CD4-positive, CD25-positive, alpha-beta regulatory T cell (primary cell): ENCODE measurements at regions not wholly inside any gene's neighbourhood (a gene's known extent, or its start where the extent isn't known, plus 50 kb on each side); places are given as distances from the start of the nearest gene placed in this dataset.

Experiments used
- ATAC-seq, 2 donors: fragments of 150-1000 bp; cut with Tn5 transposase; one replicate each; pipeline ENCODE4 v1.10.0; 2021; ENCODE audit warnings: low read depth in 2 of 2, moderate number of reproducible peaks in 2 of 2, moderate library complexity in 1 of 2
- DNase-seq, 3 donors: peaks; one replicate each; pipeline versions ENCODE4 v3.0.0 to v3.0.0-alpha.2; 2012 to 2022; ENCODE audit warnings: mixed read lengths in 1 of 3
- H3K27ac ChIP-seq: one replicate; pipeline ENCODE4 v1.7.0; 2013; ENCODE audit warnings: mild to moderate bottlenecking, low read length; ENCODE audit not compliant: insufficient read depth, poor library complexity, severe bottlenecking
- H3K27me3 ChIP-seq: one replicate; pipeline ENCODE4 v1.7.0; 2013; ENCODE audit warnings: low read length; ENCODE audit not compliant: control insufficient read depth, insufficient read depth
- H3K36me3 ChIP-seq: one replicate; pipeline ENCODE4 v1.7.0; 2013; ENCODE audit warnings: mild to moderate bottlenecking, low read length, moderate library complexity; ENCODE audit not compliant: control insufficient read depth, insufficient read depth
- H3K4me1 ChIP-seq: 2 replicates; pipeline ENCODE4 v1.7.0; 2013; ENCODE audit warnings: mild to moderate bottlenecking, low read length; ENCODE audit not compliant: insufficient read depth, control insufficient read depth, poor library complexity, severe bottlenecking
- H3K4me3 ChIP-seq: one replicate; pipeline ENCODE4 v1.7.0; 2013; ENCODE audit warnings: low read depth, mild to moderate bottlenecking, low read length, moderate library complexity
- H3K9me3 ChIP-seq, 2 experiments: 1 replicate in 1 of 2; 2 replicates in 1 of 2; pipeline ENCODE4 v1.7.0; 2013; ENCODE audit warnings: low read length in 2 of 2, mild to moderate bottlenecking in 1 of 2, moderate library complexity in 1 of 2; ENCODE audit not compliant: control insufficient read depth in 2 of 2
- H3K27ac Mint-ChIP-seq, 3 donors: one replicate each; pipeline ENCODE4 v1.8.0; 2020 to 2022; ENCODE audit warnings: mild to moderate bottlenecking in 3 of 3, mixed read lengths in 3 of 3, moderate library complexity in 2 of 3
- H3K27me3 Mint-ChIP-seq: one replicate; pipeline ENCODE4 v1.8.0; 2022; ENCODE audit warnings: mild to moderate bottlenecking, mixed read lengths
- H3K36me3 Mint-ChIP-seq: one replicate; pipeline ENCODE4 v1.8.0; 2020; ENCODE audit warnings: mixed read lengths
- H3K4me1 Mint-ChIP-seq, 4 donors: one replicate each; pipeline ENCODE4 v1.8.0; 2020 to 2022; ENCODE audit warnings: mixed read lengths in 4 of 4, mild to moderate bottlenecking in 1 of 4
- H3K4me3 Mint-ChIP-seq, 4 donors: one replicate each; pipeline ENCODE4 v1.8.0; 2020 to 2022; ENCODE audit warnings: mild to moderate bottlenecking in 4 of 4, mixed read lengths in 4 of 4, moderate library complexity in 3 of 4
- H3K9me3 Mint-ChIP-seq, 7 donors: one replicate each; pipeline ENCODE4 v1.8.0; 2020 to 2022; ENCODE audit warnings: mixed read lengths in 7 of 7, mild to moderate bottlenecking in 3 of 7, moderate library complexity in 2 of 7

DNA sequence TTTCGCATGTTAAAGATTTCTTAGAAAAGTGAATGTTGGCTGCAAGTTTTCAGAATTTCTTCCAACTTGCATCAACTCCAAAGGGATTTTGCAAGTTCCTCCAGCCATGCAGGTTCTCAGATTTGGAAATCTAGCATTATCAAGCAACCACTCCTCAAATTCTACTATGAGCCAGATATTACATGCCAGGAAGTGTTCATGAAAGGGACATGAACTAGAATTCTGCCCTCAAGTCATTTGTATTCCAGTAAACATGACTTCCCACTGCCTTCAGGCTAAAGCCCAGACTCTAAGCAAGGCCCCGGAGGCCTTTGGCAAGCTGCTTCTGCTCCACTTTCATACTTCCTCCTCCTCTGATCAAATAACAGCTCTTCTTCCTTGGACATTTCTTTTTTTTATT is 111.3 kb upstream of the PAPPA start:
- H3K36me3 Mint-ChIP-seq: no peaks in the 10 kb centered on the region
- no peak overlapping the region for H3K4me3 Mint-ChIP-seq
- H3K36me3 ChIP-seq: no peaks in the 10 kb centered on the region
- H3K27me3 ChIP-seq: no peaks in the 10 kb centered on the region
- no peak overlapping the region for H3K4me3 ChIP-seq
- no peaks in the 10 kb centered on the region for H3K4me1 ChIP-seq
- H3K27ac ChIP-seq: no peak overlapping the region
- H3K9me3 Mint-ChIP-seq: peaks cover 0 to 6% (median 2%) of the 10 kb centered on the region in 7 donors
- H3K27ac Mint-ChIP-seq: no peak overlapping the region
- DNase-seq (no peak), ATAC-seq (no peak)
- no peaks in the 10 kb centered on the region for H3K27me3 Mint-ChIP-seq
- no peaks in the 10 kb centered on the region for H3K4me1 Mint-ChIP-seq
- peaks cover 0 to 7% of the 10 kb centered on the region in 2 experiments for H3K9me3 ChIP-seq

DNA sequence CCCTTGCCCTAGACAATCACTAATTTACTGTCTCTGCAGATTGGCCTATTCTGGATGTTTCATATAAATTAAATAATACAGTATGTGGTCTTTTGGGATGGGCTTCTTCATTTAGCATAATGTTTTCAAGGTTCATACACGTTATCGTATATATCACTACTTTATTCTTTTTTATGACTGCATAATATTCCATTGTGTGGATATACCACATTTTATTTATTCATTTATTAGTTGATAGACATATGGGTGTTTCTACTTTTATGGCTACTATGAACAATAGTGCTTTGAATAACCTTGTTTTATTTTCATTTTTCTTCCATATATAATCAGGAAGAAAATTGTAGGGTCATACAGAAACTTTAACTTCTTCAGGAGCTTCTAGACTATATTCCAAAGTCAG is 108.5 kb upstream of the PAPPA start:
- no peak overlapping the region for H3K27ac ChIP-seq
- Mint-ChIP-seq H3K4me1 (no peaks in the 10 kb centered on the region), H3K4me3 (no peak overlapping the region), H3K36me3 (no peaks in the 10 kb centered on the region), H3K9me3 (peaks cover 0 to 6% (median 3%) of the 10 kb centered on the region in 7 donors), H3K27me3 (no peaks in the 10 kb centered on the region), H3K27ac (no peak overlapping the region)
- ATAC-seq (no peak), DNase-seq (no peak)
- peaks cover 0 to 7% of the 10 kb centered on the region in 2 experiments for H3K9me3 ChIP-seq
- H3K4me1 ChIP-seq: no peaks in the 10 kb centered on the region
- no peak overlapping the region for H3K4me3 ChIP-seq
- H3K27me3 ChIP-seq: no peaks in the 10 kb centered on the region
- no peaks in the 10 kb centered on the region for H3K36me3 ChIP-seq

DNA sequence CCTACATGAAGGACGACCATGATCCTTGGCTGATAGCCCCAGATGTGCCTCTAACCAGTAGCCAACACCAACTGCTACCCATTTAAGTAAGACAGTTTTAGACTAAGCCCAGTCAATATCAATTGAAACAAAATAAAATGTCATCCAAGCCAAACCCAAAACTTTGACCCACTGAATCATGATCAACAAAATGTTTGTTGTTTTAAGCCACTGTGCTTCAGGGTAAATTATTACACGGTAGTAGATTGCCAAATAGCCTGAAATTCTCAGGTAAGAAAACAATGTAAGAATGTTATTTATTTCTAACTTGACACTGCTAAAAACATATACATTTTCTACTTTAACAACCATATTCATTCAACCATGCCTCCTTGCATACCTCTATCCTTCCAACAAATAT is 105.5 kb upstream of the PAPPA start:
- Mint-ChIP-seq H3K36me3 (no peaks in the 10 kb centered on the region), H3K9me3 (peaks cover 0 to 6% (median 4%) of the 10 kb centered on the region in 7 donors), H3K27me3 (no peaks in the 10 kb centered on the region), H3K4me3 (no peak overlapping the region), H3K27ac (no peak overlapping the region), H3K4me1 (no peaks in the 10 kb centered on the region)
- ATAC-seq (no peak), DNase-seq (no peak)
- H3K4me1 ChIP-seq: no peaks in the 10 kb centered on the region
- no peaks in the 10 kb centered on the region for H3K27me3 ChIP-seq
- H3K9me3 ChIP-seq: peaks cover 0 to 7% of the 10 kb centered on the region in 2 experiments
- H3K36me3 ChIP-seq: no peaks in the 10 kb centered on the region
- no peak overlapping the region for H3K27ac ChIP-seq
- H3K4me3 ChIP-seq: no peak overlapping the region

DNA sequence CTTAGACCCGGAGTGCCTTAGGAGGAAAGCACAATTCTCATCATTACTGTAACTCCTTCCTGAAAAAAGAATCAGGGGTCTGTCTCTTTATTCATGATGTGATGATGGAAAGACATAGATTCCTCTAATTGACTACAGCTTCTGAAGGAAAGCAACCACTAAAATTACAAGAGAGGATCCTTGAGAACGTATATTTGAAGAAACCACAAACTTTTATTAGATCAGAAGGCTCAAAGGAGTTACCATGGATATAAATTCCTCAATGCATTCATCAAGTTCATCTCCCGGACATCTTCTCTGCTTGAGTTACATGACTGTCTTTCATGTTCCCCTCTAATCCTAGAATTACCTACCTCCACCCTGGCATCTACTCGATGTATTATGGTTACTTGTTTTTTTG is 104.1 kb upstream of the PAPPA start:
- Mint-ChIP-seq H3K36me3 (no peaks in the 10 kb centered on the region), H3K4me3 (no peak overlapping the region), H3K27ac (no peak overlapping the region), H3K9me3 (peaks cover 0 to 10% (median 4%) of the 10 kb centered on the region in 7 donors), H3K4me1 (no peaks in the 10 kb centered on the region), H3K27me3 (no peaks in the 10 kb centered on the region)
- peaks cover 0 to 5% of the 10 kb centered on the region in 2 experiments for H3K9me3 ChIP-seq
- H3K4me3 ChIP-seq: no peak overlapping the region
- no peaks in the 10 kb centered on the region for H3K27me3 ChIP-seq
- no peaks in the 10 kb centered on the region for H3K4me1 ChIP-seq
- ATAC-seq (no peak), DNase-seq (no peak)
- H3K36me3 ChIP-seq: no peaks in the 10 kb centered on the region
- H3K27ac ChIP-seq: no peak overlapping the region

DNA sequence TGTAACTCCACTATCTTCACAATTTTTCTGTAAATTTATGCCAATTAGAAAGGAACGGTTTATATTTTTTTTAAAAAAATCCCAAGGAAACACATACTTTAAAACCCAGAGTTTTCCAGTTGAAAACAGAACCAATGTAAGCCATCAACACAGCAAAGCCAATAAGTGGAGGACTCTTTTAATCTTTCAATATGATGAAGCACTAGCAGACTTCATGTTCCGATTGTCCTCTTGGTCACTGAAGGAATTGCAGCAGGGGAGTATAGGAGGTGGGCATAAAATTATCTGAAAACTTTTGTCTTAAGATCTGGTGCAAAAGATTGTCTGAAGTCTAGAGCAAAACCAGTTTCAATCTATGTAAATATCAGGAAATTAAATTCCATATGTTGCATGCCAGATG is 102.1 kb upstream of the PAPPA start:
- Mint-ChIP-seq H3K9me3 (peaks cover 0 to 14% (median 4%) of the 10 kb centered on the region in 7 donors), H3K27ac (no peak overlapping the region), H3K36me3 (no peaks in the 10 kb centered on the region), H3K4me1 (no peaks in the 10 kb centered on the region), H3K27me3 (no peaks in the 10 kb centered on the region), H3K4me3 (no peak overlapping the region)
- ATAC-seq (no peak), DNase-seq (no peak)
- Histone ChIP-seq H3K4me1 (no peaks in the 10 kb centered on the region), H3K27me3 (no peaks in the 10 kb centered on the region), H3K36me3 (no peaks in the 10 kb centered on the region), H3K9me3 (no peaks in the 10 kb centered on the region), H3K4me3 (no peak overlapping the region), H3K27ac (no peak overlapping the region)

- Mint-ChIP-seq H3K4me3 (no peak overlapping the region), H3K27me3 (no peaks in the 10 kb centered on the region), H3K27ac (no peak overlapping the region), H3K9me3 (peaks cover 0 to 14% (median 4%) of the 10 kb centered on the region in 7 donors), H3K4me1 (no peaks in the 10 kb centered on the region), H3K36me3 (no peaks in the 10 kb centered on the region)
- H3K9me3 ChIP-seq: no peaks in the 10 kb centered on the region
- DNase-seq: no peak
- H3K27me3 ChIP-seq: no peaks in the 10 kb centered on the region
- no peak for ATAC-seq
- H3K4me1 ChIP-seq: no peaks in the 10 kb centered on the region
- H3K36me3 ChIP-seq: no peaks in the 10 kb centered on the region
- no peak overlapping the region for H3K4me3 ChIP-seq
- H3K27ac ChIP-seq: no peak overlapping the region
Observed at GRCh38 chr9:116055536-116055935, 98.1 kb upstream of the PAPPA start.

- Mint-ChIP-seq H3K36me3 (no peaks in the 10 kb centered on the region), H3K27me3 (no peaks in the 10 kb centered on the region), H3K27ac (no peak overlapping the region), H3K4me3 (no peak overlapping the region), H3K4me1 (no peaks in the 10 kb centered on the region), H3K9me3 (peaks cover 0 to 10% (median 6%) of the 10 kb centered on the region in 7 donors)
- H3K27ac ChIP-seq: no peak overlapping the region
- H3K36me3 ChIP-seq: no peaks in the 10 kb centered on the region
- no peak overlapping the region for H3K4me3 ChIP-seq
- H3K9me3 ChIP-seq: no peaks in the 10 kb centered on the region
- DNase-seq (no peak), ATAC-seq (no peak)
- H3K4me1 ChIP-seq: no peaks in the 10 kb centered on the region
- H3K27me3 ChIP-seq: no peaks in the 10 kb centered on the region
Observed at GRCh38 chr9:116057371-116057770, 96.2 kb upstream of the PAPPA start.

- no peaks in the 10 kb centered on the region for H3K27me3 ChIP-seq
- Mint-ChIP-seq H3K36me3 (no peaks in the 10 kb centered on the region), H3K9me3 (peaks cover 0 to 10% (median 6%) of the 10 kb centered on the region in 7 donors), H3K27me3 (no peaks in the 10 kb centered on the region), H3K4me1 (no peaks in the 10 kb centered on the region), H3K4me3 (no peak overlapping the region), H3K27ac (no peak overlapping the region)
- H3K9me3 ChIP-seq: no peaks in the 10 kb centered on the region
- H3K4me1 ChIP-seq: no peaks in the 10 kb centered on the region
- H3K4me3 ChIP-seq: no peak overlapping the region
- ATAC-seq (no peak), DNase-seq (no peak)
- H3K27ac ChIP-seq: no peak overlapping the region
- no peaks in the 10 kb centered on the region for H3K36me3 ChIP-seq
Observed at GRCh38 chr9:116058421-116058820, 95.2 kb upstream of the PAPPA start.
